ENCODE measurements at regions not wholly inside any gene's neighbourhood (a gene's known extent, or its start where the extent isn't known, plus 50 kb on each side); places are given as distances from the start of the nearest gene placed in this dataset.

- H3K36me3 Mint-ChIP-seq (ENCODE audit: low read depth), result no peaks in the 10 kb centered on the region
- no peak overlapping the region for H3K27ac Mint-ChIP-seq
- no peak for TF ChIP-seq CTCF (IDR thresholded peaks at IDR 0.05)
- intact Hi-C loops (cut with micrococcal nuclease), result no loop called here
- peaks cover 13% of the 10 kb centered on the region for H3K27me3 Mint-ChIP-seq
- H3K4me1 Mint-ChIP-seq, result no peaks in the 10 kb centered on the region
- H3K9me3 Mint-ChIP-seq, result no peaks in the 10 kb centered on the region
- CTCF ChIA-PET, result no interaction called here
- POLR2A ChIA-PET, result no interaction called here
- ATAC-seq (ENCODE audit: low read depth) (no peak), DNase-seq (no peak)
- H3K4me3 Mint-ChIP-seq, result no peak overlapping the region
These were observed 264.0 kb downstream of the FOXA2 start for GRCh38 chr20:22320245-22320915.

- intact Hi-C loops (cut with micrococcal nuclease), result no loop called here
- CTCF ChIA-PET, result no interaction called here
- Mint-ChIP-seq H3K4me3 (no peak overlapping the region), H3K4me1 (no peaks in the 10 kb centered on the region), H3K27ac (no peak overlapping the region), H3K36me3 (ENCODE audit: low read depth) (no peaks in the 10 kb centered on the region), H3K27me3 (peaks cover 11% of the 10 kb centered on the region), H3K9me3 (no peaks in the 10 kb centered on the region)
- TF ChIP-seq CTCF (IDR thresholded peaks at IDR 0.05), result no peak
- ATAC-seq (ENCODE audit: low read depth) (no peak), DNase-seq (no peak)
- POLR2A ChIA-PET, result no interaction called here
These were observed 268.6 kb downstream of the FOXA2 start for GRCh38 chr20:22315771-22316170.

- Mint-ChIP-seq H3K36me3 (ENCODE audit: low read depth) (no peaks in the 10 kb centered on the region), H3K4me1 (no peaks in the 10 kb centered on the region), H3K9me3 (no peaks in the 10 kb centered on the region), H3K4me3 (no peak overlapping the region), H3K27ac (no peak overlapping the region), H3K27me3 (peaks cover 12% of the 10 kb centered on the region)
- no peak for DNase-seq
- intact Hi-C loops (cut with micrococcal nuclease), result no loop called here
- ATAC-seq (ENCODE audit: low read depth), result no peak
- POLR2A ChIA-PET, result no interaction called here
- no peak for TF ChIP-seq CTCF (IDR thresholded peaks at IDR 0.05)
- CTCF ChIA-PET, result no interaction called here
These were observed 269.3 kb downstream of the FOXA2 start for GRCh38 chr20:22315073-22315472.

GRCh38 chr20:22312744-22313346 lies 271.5 kb downstream of the FOXA2 start:
- Mint-ChIP-seq H3K9me3 (no peaks in the 10 kb centered on the region), H3K4me3 (no peak overlapping the region), H3K27me3 (peaks cover 1% of the 10 kb centered on the region), H3K27ac (no peak overlapping the region), H3K4me1 (no peaks in the 10 kb centered on the region), H3K36me3 (ENCODE audit: low read depth) (no peaks in the 10 kb centered on the region)
- no peak for TF ChIP-seq CTCF (IDR thresholded peaks at IDR 0.05)
- CTCF ChIA-PET, result no interaction called here
- DNase-seq (no peak), ATAC-seq (ENCODE audit: low read depth) (no peak)
- POLR2A ChIA-PET, result no interaction called here
- intact Hi-C loops (cut with micrococcal nuclease), result no loop called here

GRCh38 chr20:22308934-22309333 lies 275.4 kb downstream of the FOXA2 start:
- ATAC-seq (ENCODE audit: low read depth), result no peak
- Mint-ChIP-seq H3K4me1 (no peaks in the 10 kb centered on the region), H3K4me3 (no peak overlapping the region), H3K27me3 (peaks cover 1% of the 10 kb centered on the region), H3K27ac (no peak overlapping the region), H3K9me3 (no peaks in the 10 kb centered on the region), H3K36me3 (ENCODE audit: low read depth) (no peaks in the 10 kb centered on the region)
- ChIA-PET POLR2A (no interaction called here), CTCF (no interaction called here)
- intact Hi-C loops (cut with micrococcal nuclease), result no loop called here
- no peak for TF ChIP-seq CTCF (IDR thresholded peaks at IDR 0.05)
- no peak for DNase-seq
